ENCODE measurements at regions not wholly inside any gene's neighbourhood (a gene's known extent, or its start where the extent isn't known, plus 50 kb on each side); places are given as distances from the start of the nearest gene placed in this dataset.

GRCh38 chr1:5509664-5510452, 482.4 kb downstream of the NPHP4 start:
- no peaks in the 10 kb centered on the region for H3K36me3 Mint-ChIP-seq
- peaks cover 4% of the 10 kb centered on the region for H3K4me1 Mint-ChIP-seq
- H3K27ac Mint-ChIP-seq = no peak overlapping the region
- H3K27me3 Mint-ChIP-seq = no peaks in the 10 kb centered on the region
- no peak overlapping the region for H3K4me3 Mint-ChIP-seq
- H3K9me3 Mint-ChIP-seq = no peaks in the 10 kb centered on the region

GRCh38 chr1:5508669-5509330, 483.4 kb downstream of the NPHP4 start:
- no peaks in the 10 kb centered on the region for H3K27me3 Mint-ChIP-seq
- no peaks in the 10 kb centered on the region for H3K4me1 Mint-ChIP-seq
- H3K4me3 Mint-ChIP-seq = no peak overlapping the region
- H3K9me3 Mint-ChIP-seq = no peaks in the 10 kb centered on the region
- H3K36me3 Mint-ChIP-seq = no peaks in the 10 kb centered on the region
- H3K27ac Mint-ChIP-seq = no peak overlapping the region

DNA sequence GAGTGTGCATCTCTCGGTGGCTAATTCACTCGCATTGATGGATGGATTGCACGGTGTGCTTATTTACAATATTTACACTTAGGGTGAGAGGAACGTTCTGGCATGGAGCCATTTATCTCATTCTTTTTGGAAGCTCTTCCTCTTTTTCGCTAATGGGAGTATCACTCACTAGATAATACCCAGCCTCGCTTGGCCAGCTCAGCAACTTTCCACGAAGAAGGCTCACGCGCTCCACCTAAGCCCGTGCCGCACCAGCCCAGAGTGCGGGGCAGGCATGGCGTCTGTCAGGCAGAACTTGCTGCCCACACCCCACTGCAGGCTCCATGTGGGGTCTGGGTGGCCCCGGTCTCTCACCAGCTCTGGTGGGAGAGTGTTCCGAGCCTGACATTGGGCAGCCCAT, 484.9 kb downstream of the NPHP4 start:
- no peaks in the 10 kb centered on the region for H3K36me3 Mint-ChIP-seq
- no peak overlapping the region for H3K4me3 Mint-ChIP-seq
- no peak overlapping the region for H3K27ac Mint-ChIP-seq
- no peaks in the 10 kb centered on the region for H3K9me3 Mint-ChIP-seq
- no peaks in the 10 kb centered on the region for H3K27me3 Mint-ChIP-seq
- H3K4me1 Mint-ChIP-seq = no peaks in the 10 kb centered on the region

DNA sequence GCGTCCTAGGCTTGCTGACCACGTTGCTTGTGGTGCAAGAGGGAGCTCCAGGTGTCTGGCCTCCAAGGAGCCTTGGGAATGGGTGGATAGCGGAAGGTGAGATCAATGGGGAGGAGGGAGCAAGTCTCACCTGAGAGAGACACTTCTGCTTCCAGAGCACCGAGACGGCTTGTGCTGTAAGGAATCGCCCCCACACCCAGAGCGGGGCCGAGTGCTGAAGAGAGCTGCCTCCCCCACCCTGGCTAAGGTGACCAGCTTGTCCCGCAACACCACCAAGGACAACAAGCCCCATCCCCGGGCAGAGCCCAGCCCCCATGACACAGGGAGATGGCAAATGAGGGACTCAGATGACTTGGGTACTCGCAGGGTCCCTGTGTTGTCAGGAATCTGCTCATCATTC, 485.6 kb downstream of the NPHP4 start:
- H3K27ac Mint-ChIP-seq = no peak overlapping the region

GRCh38 chr1:5505944-5506343, 486.3 kb downstream of the NPHP4 start:
- no peaks in the 10 kb centered on the region for H3K27me3 Mint-ChIP-seq

More for the DNA sequence above, 485.6 kb downstream of the NPHP4 start:
- Mint-ChIP-seq H3K36me3 (no peaks in the 10 kb centered on the region), H3K4me1 (no peaks in the 10 kb centered on the region), H3K4me3 (no peak overlapping the region), H3K9me3 (no peaks in the 10 kb centered on the region), H3K27me3 (no peaks in the 10 kb centered on the region)

GRCh38 chr1:5504364-5504740, 487.9 kb downstream of the NPHP4 start:
- H3K27ac Mint-ChIP-seq = no peak overlapping the region

More at GRCh38 chr1:5505944-5506343, 486.3 kb downstream of the NPHP4 start:
- H3K4me1 Mint-ChIP-seq = no peaks in the 10 kb centered on the region
- no peak overlapping the region for H3K27ac Mint-ChIP-seq
- H3K9me3 Mint-ChIP-seq = no peaks in the 10 kb centered on the region
- H3K36me3 Mint-ChIP-seq = no peaks in the 10 kb centered on the region
- H3K4me3 Mint-ChIP-seq = no peak overlapping the region

GRCh38 chr1:5503556-5504363, 488.5 kb downstream of the NPHP4 start:
- H3K4me3 Mint-ChIP-seq = no peak overlapping the region
- no peaks in the 10 kb centered on the region for H3K36me3 Mint-ChIP-seq
- H3K4me1 Mint-ChIP-seq = no peaks in the 10 kb centered on the region
- H3K9me3 Mint-ChIP-seq = no peaks in the 10 kb centered on the region
- H3K27me3 Mint-ChIP-seq = no peaks in the 10 kb centered on the region
- peak overlapping the region; percentile 21 for H3K27ac Mint-ChIP-seq

More at GRCh38 chr1:5504364-5504740, 487.9 kb downstream of the NPHP4 start:
- no peaks in the 10 kb centered on the region for H3K36me3 Mint-ChIP-seq
- no peaks in the 10 kb centered on the region for H3K9me3 Mint-ChIP-seq
- no peak overlapping the region for H3K4me3 Mint-ChIP-seq
- H3K27me3 Mint-ChIP-seq = no peaks in the 10 kb centered on the region
- no peaks in the 10 kb centered on the region for H3K4me1 Mint-ChIP-seq

DNA sequence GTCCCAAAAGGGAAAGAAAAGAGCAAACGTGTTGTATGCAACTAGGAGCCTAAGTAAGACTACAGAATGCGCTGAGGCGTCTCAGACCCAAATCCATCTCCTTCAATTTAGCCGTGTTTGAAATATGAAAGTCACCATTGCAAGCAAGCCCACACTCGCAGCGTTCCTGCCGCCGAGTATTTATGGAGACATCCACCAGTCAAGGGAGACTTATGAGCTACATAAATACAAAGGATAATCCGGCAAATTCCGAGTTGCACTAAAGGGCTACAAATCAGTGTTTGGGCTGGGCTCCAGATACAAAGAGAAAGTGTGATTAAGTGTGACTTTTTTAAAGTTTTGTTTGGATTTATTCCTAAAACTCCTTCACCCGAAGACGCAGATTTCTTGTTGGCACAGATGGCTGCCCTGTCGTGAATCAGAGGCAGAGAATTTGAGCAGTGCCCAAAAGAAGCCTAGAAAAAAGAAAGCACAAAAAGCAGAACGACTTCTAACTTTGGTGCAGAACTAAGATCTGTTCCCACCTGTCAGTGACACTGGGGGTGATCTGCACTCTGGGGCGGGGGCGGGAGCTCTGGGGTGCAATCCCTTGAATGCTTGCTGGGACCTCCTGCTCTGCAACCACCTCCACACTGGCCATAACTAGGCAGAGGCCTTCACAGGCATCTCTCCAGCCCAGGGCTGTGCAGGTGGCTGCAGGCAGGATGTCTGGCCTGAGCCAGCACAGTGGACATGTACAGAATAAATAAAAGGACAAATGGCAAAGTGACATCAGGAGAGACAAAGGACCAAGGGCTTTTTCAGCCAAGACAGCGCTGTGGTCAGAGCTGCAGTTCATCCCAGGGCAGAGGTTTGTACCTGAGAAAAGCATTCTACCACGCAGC, 489.7 kb downstream of the NPHP4 start:
- Mint-ChIP-seq H3K27ac (no peak overlapping the region), H3K36me3 (no peaks in the 10 kb centered on the region), H3K4me1 (no peaks in the 10 kb centered on the region), H3K9me3 (no peaks in the 10 kb centered on the region), H3K4me3 (no peak overlapping the region), H3K27me3 (no peaks in the 10 kb centered on the region)

DNA sequence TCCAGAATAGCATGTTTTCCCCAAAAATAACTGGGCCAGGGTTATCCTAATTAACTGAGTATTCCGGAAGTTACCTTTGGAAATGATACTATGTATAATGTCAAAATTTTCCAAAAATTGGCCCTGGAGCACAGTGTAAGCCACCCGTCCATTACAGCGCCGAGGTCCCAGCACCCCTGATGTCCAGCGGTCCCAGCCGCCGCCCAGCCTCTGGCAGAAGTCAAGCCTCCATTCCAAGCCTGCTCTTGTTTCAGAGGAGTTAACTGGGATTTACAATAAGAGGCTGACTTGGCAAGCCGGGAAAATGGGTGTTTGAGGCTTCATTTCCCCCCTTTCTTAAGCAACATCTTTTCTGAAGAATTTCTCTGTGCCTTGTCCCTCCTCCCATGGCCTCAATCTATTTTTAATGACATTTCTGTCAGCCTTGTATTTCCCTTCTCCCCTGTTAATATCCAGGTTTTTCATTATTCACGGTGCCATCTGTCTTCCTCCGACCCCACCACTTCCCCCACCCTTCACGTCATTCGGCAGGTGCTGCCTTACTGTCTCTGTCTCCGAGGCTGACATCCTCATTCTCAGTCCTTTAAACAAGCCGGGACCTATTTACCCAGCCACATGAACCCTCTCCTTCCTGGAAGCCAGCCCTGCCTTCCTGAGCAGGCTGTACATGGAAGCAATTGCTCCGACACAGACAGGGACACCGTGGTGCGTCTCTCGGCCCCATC, 490.9 kb downstream of the NPHP4 start:
- Mint-ChIP-seq H3K4me1 (no peaks in the 10 kb centered on the region), H3K36me3 (no peaks in the 10 kb centered on the region), H3K9me3 (no peaks in the 10 kb centered on the region), H3K27me3 (no peaks in the 10 kb centered on the region), H3K4me3 (no peak overlapping the region), H3K27ac (no peak overlapping the region)

GRCh38 chr1:5500541-5500940, 491.7 kb downstream of the NPHP4 start:
- no peaks in the 10 kb centered on the region for H3K27me3 Mint-ChIP-seq
- H3K4me1 Mint-ChIP-seq = no peaks in the 10 kb centered on the region
- no peak overlapping the region for H3K27ac Mint-ChIP-seq
- H3K4me3 Mint-ChIP-seq = no peak overlapping the region
- no peaks in the 10 kb centered on the region for H3K36me3 Mint-ChIP-seq
- no peaks in the 10 kb centered on the region for H3K9me3 Mint-ChIP-seq

- no peaks in the 10 kb centered on the region for H3K27me3 Mint-ChIP-seq
- no peaks in the 10 kb centered on the region for H3K9me3 Mint-ChIP-seq
- H3K4me1 Mint-ChIP-seq = no peaks in the 10 kb centered on the region
- H3K36me3 Mint-ChIP-seq = no peaks in the 10 kb centered on the region
- H3K27ac Mint-ChIP-seq = no peak overlapping the region
- H3K4me3 Mint-ChIP-seq = no peak overlapping the region
Observed at GRCh38 chr1:5497503-5497902, 494.7 kb downstream of the NPHP4 start.

GRCh38 chr1:5495596-5496410, 496.4 kb downstream of the NPHP4 start:
- H3K9me3 Mint-ChIP-seq = no peaks in the 10 kb centered on the region
- no peak overlapping the region for H3K4me3 Mint-ChIP-seq
- no peaks in the 10 kb centered on the region for H3K4me1 Mint-ChIP-seq
- no peaks in the 10 kb centered on the region for H3K27me3 Mint-ChIP-seq
- no peaks in the 10 kb centered on the region for H3K36me3 Mint-ChIP-seq
- H3K27ac Mint-ChIP-seq = no peak overlapping the region

DNA sequence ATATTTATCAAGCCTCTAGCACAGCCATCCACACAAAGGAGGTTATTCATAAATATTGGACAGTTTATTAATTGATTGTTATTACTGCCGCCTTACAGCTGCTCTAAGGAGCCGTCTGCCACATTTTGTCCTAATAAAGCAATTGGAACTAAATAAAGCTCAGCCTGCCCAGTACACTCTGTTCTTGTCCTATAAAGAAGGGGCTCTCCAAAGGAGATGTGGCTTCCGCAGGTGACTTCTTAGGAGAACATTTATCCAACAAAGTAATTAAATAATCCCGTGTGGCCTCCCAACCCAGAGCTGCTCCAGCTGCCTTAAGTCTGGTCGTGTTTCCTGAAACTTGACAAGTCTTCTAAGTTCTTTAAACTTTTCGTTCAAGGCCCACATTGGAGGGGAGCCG, 497.7 kb downstream of the NPHP4 start:
- Mint-ChIP-seq H3K4me3 (no peak overlapping the region), H3K9me3 (no peaks in the 10 kb centered on the region), H3K27ac (no peak overlapping the region), H3K27me3 (no peaks in the 10 kb centered on the region), H3K4me1 (no peaks in the 10 kb centered on the region), H3K36me3 (no peaks in the 10 kb centered on the region)

DNA sequence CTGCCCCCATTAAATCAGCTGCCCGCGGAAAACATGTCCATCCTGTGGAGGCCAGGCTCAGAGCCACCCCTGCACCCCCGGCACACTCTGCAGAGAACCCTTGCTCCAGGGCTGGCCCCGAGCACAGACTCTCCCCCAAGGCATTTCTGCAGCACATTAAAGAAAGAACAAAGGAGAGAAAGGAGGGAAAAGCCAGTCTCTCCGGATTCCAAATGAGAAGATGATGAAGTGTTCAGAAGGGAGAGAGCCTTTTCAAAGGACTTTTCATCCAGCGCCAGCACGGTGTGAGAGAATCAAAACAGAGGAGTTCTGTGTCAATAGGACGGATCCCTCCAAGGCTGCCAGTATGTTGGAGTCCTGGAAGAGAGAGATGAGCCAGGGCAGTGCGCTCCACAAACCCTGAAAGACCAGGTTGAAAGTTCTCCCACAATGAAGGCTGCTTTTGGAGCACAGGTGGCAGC, 498.3 kb downstream of the NPHP4 start:
- H3K4me1 Mint-ChIP-seq = no peaks in the 10 kb centered on the region
- no peaks in the 10 kb centered on the region for H3K27me3 Mint-ChIP-seq
- no peak overlapping the region for H3K4me3 Mint-ChIP-seq
- no peak overlapping the region for H3K27ac Mint-ChIP-seq
- no peaks in the 10 kb centered on the region for H3K36me3 Mint-ChIP-seq
- no peaks in the 10 kb centered on the region for H3K9me3 Mint-ChIP-seq

Measured in activated naive CD4-positive, alpha-beta T cell treated with anti-CD3 and anti-CD28 coated beads, Interleukin-2, amount 50 U/mL, for 24 hours (primary cell).